ENCODE measurements at regions not wholly inside any gene's neighbourhood (a gene's known extent, or its start where the extent isn't known, plus 50 kb on each side); places are given as distances from the start of the nearest gene placed in this dataset.

DNA sequence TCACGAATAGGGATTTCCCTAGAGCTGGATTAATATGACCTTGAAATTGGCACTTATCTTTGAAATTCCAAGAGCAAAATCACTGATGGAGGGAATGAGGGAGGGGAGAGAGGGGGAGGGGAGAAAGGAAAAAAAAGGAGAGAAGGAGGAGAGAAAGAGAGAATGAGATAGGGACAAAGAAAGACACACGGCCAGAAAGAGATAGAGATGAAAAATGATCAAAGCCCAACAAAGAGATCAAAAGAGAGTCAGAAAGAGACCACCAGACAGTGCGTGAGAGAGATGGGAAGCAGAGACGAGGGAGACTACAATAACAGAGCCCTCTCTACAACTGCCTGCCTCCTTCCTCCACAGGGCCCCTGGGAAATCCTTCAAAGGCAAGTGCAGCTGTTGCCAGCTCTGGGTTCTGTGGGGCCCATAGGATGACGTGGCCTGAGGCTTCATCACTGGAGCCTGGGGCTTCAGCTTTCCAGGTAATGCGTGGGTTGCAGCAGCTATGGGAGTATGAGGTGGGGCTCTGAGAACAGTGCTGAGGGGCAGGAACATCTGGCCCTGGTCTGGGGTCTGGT, 58.3 kb upstream of the SHB start:
- ChIA-PET CTCF (ENCODE audit: low intra/inter-chr PET ratio, low total read pairs) (no interaction called here), POLR2A (no interaction called here)
- H3K27ac ChIP-seq (ENCODE audit: extremely low read length, insufficient read depth, low read length): no peak overlapping the region
- no peak for FAIRE-seq
- intact Hi-C loops (cut with micrococcal nuclease; ENCODE audit: unreplicated experiment) (no loop called here), in situ Hi-C loops (cut with HindIII; ENCODE audit: extremely low pct_ligation_motif_present, low pct_unique_long_range_greater_than_20kb) (no loop called here)
- no peak overlapping the region for H3K4me2 ChIP-seq (ENCODE audit: low read depth, low read length)
- H2AFZ ChIP-seq (ENCODE audit: low read length): no peak overlapping the region
- H3K27me3 ChIP-seq (ENCODE audit: control insufficient read depth in 1 of 2, insufficient read depth in 2 of 2, low read length in 2 of 2): peaks cover 2 to 19% of the 10 kb centered on the region in 2 experiments; a peak in 2 of 5 replicates
- no peak overlapping the region for H3K4me3 ChIP-seq (replicated peaks in 1 of 3; ENCODE audit: insufficient read depth in 1 of 3, low read depth in 2 of 3, low read length in 3 of 3)
- BruUV-seq (replicated peaks): no TSS peak
- DNase-seq (ENCODE audit: low spot score): no peak
- TF ChIP-seq SMC3 (IDR thresholded peaks at IDR 0.05; ENCODE audit: low read length) (no peak), ZSCAN12 (CRISPR knock-in tag; IDR thresholded peaks at IDR 0.05) (no peak), RARA (CRISPR knock-in tag; IDR thresholded peaks at IDR 0.05) (no peak), EZH2 (conservative IDR thresholded peaks at IDR 0.05; ENCODE audit: low read depth, low read length) (no peak)
- H4K20me1 ChIP-seq (ENCODE audit: insufficient read depth, low read length): no peaks in the 10 kb centered on the region
- H3K9me3 ChIP-seq (ENCODE audit: low read length): no peaks in the 10 kb centered on the region
- 19% methylated on average over 4 of the region's 6 CpGs for WGBS (ENCODE audit: low lambda C conversion rate)
- H3K36me3 ChIP-seq (replicated peaks in 1 of 2; ENCODE audit: control insufficient read depth in 1 of 2, insufficient read depth in 2 of 2, low read length in 2 of 2): no peaks in the 10 kb centered on the region
- no peak for ATAC-seq
- H3K79me2 ChIP-seq (ENCODE audit: insufficient read depth, low read length): no peaks in the 10 kb centered on the region
- H3K4me1 ChIP-seq (ENCODE audit: insufficient read depth, low read length): no peaks in the 10 kb centered on the region
- no peak overlapping the region for H3K9ac ChIP-seq (ENCODE audit: insufficient read depth, low read depth, low read length)

DNA sequence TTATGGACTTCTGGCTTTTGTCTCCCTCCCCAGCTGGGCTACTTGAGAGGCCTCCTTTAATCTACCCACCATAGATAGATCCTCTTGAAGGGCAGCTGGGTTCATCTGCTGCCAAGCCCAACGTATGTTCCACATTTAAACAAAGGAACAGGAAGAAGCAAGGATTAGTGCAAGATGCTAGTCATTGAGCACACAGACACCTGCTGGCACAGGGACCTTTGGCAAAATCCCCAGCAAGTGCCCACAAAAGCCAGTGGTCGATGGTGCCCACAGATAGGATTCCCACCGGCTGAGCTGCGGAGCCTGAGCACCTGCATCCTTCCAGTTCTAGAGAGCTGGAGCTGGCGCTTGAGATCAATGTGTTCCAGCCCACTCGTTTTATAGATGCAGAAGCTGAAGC, 57.7 kb upstream of the SHB start:
- no peaks in the 10 kb centered on the region for H3K79me2 ChIP-seq (ENCODE audit: insufficient read depth, low read length)
- H3K4me3 ChIP-seq (replicated peaks in 1 of 3; ENCODE audit: insufficient read depth in 1 of 3, low read depth in 2 of 3, low read length in 3 of 3): no peak overlapping the region
- ChIA-PET POLR2A (no interaction called here), CTCF (ENCODE audit: low intra/inter-chr PET ratio, low total read pairs) (no interaction called here)
- DNase-seq (ENCODE audit: low spot score): no peak
- H3K9me3 ChIP-seq (ENCODE audit: low read length): no peaks in the 10 kb centered on the region
- intact Hi-C loops (cut with micrococcal nuclease; ENCODE audit: unreplicated experiment) (no loop called here), in situ Hi-C loops (cut with HindIII; ENCODE audit: extremely low pct_ligation_motif_present, low pct_unique_long_range_greater_than_20kb) (no loop called here)
- no peak overlapping the region for H3K4me2 ChIP-seq (ENCODE audit: low read depth, low read length)
- no peak overlapping the region for H3K27ac ChIP-seq (ENCODE audit: extremely low read length, insufficient read depth, low read length)
- no peak for FAIRE-seq
- ATAC-seq: no peak
- H2AFZ ChIP-seq (ENCODE audit: low read length): no peak overlapping the region
- peaks cover 2 to 19% of the 10 kb centered on the region in 2 experiments; a peak in 2 of 5 replicates for H3K27me3 ChIP-seq (ENCODE audit: control insufficient read depth in 1 of 2, insufficient read depth in 2 of 2, low read length in 2 of 2)
- no peaks in the 10 kb centered on the region for H4K20me1 ChIP-seq (ENCODE audit: insufficient read depth, low read length)
- WGBS (ENCODE audit: low lambda C conversion rate): 46% methylated on average over 5 of the region's 6 CpGs
- no peaks in the 10 kb centered on the region for H3K4me1 ChIP-seq (ENCODE audit: insufficient read depth, low read length)
- TF ChIP-seq, protein P1, sequence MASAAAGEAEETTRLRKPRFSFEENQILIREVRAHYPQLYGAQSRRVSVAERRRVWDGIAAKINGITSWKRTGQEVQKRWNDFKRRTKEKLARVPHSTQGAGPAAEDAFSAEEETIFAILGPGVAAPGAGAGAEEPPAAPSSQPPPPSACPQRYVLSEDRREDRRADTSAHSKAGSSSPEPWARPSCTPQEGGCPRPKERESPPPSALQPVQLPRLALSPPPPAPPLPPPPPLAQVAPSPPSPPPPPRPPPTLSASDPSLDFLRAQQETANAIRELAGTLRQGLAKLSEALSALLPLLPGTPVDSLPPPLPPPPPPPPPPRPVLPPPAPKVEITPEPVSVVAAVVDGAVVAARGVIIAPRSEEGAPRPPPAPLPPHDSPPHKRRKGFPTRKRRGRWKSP (CRISPR knock-in tag; IDR thresholded peaks at IDR 0.05): no peak
- TF ChIP-seq, protein P2, sequence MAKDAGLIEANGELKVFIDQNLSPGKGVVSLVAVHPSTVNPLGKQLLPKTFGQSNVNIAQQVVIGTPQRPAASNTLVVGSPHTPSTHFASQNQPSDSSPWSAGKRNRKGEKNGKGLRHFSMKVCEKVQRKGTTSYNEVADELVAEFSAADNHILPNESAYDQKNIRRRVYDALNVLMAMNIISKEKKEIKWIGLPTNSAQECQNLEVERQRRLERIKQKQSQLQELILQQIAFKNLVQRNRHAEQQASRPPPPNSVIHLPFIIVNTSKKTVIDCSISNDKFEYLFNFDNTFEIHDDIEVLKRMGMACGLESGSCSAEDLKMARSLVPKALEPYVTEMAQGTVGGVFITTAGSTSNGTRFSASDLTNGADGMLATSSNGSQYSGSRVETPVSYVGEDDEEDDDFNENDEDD (CRISPR knock-in tag; IDR thresholded peaks at IDR 0.05; ENCODE audit: borderline replicate concordance): no peak
- no peak for TF ChIP-seq CC2D1A (CRISPR knock-in tag; IDR thresholded peaks at IDR 0.05)
- no peaks in the 10 kb centered on the region for H3K36me3 ChIP-seq (replicated peaks in 1 of 2; ENCODE audit: control insufficient read depth in 1 of 2, insufficient read depth in 2 of 2, low read length in 2 of 2)
- BruUV-seq (replicated peaks): no TSS peak
- no peak overlapping the region for H3K9ac ChIP-seq (ENCODE audit: insufficient read depth, low read depth, low read length)
